DOHH2 (cell line): ENCODE measurements at regions not wholly inside any gene's neighbourhood (a gene's known extent, or its start where the extent isn't known, plus 50 kb on each side); places are given as distances from the start of the nearest gene placed in this dataset.

ENCODE experiments used
- H3F3A ChIP-seq: fragments of 200-600 bp; sonication (generic), shearing (Covaris generic); 2 replicates; pipeline ENCODE4 v1.6.0; 2016; ENCODE audit warnings: antibody characterized with exemption, mild to moderate bottlenecking; ENCODE audit not compliant: control insufficient read depth, insufficient read depth
- H3K27ac ChIP-seq: fragments of 200-600 bp; sonication (generic); 2 replicates; pipeline ENCODE4 v1.5.1; 2014; ENCODE audit warnings: low read depth, mild to moderate bottlenecking, low read length, moderate library complexity
- H3K27me3 ChIP-seq: fragments of 200-600 bp; sonication (generic); 2 replicates; pipeline ENCODE4 v1.6.1; 2014; ENCODE audit warnings: mild to moderate bottlenecking, low read length, mixed read lengths; ENCODE audit not compliant: control insufficient read depth
- H3K36me3 ChIP-seq: fragments of 200-600 bp; sonication (generic); 2 replicates; pipeline ENCODE4 v1.6.1; 2014; ENCODE audit warnings: mild to moderate bottlenecking, low read length, moderate library complexity, mixed read lengths; ENCODE audit not compliant: control insufficient read depth
- H3K4me1 ChIP-seq: fragments of 200-600 bp; sonication (generic); 2 replicates; pipeline ENCODE4 v1.6.1; 2014; ENCODE audit warnings: mild to moderate bottlenecking, low read length, mixed read lengths; ENCODE audit not compliant: control insufficient read depth
- H3K4me2 ChIP-seq: fragments of 200-600 bp; sonication (generic); 2 replicates; pipeline ENCODE4 v1.6.0; 2014; ENCODE audit warnings: mild to moderate bottlenecking, low read length, moderate library complexity
- H3K4me3 ChIP-seq: fragments of 200-600 bp; sonication (generic); 2 replicates; pipeline ENCODE4 v1.5.1; 2014; ENCODE audit warnings: mild to moderate bottlenecking, low read length, mixed read lengths
- H3K79me2 ChIP-seq: fragments of 200-600 bp; sonication (generic); 2 replicates; pipeline ENCODE4 v1.6.1; 2014; ENCODE audit warnings: mild to moderate bottlenecking, low read length, mixed read lengths; ENCODE audit not compliant: control insufficient read depth
- H3K9me2 ChIP-seq: fragments of 200-600 bp; sonication (generic); replicated peaks from 2 replicates; pipeline ENCODE4 v1.6.1; 2014; ENCODE audit warnings: mild to moderate bottlenecking, low read length, mixed read lengths; ENCODE audit not compliant: control insufficient read depth
- H3K9me3 ChIP-seq: fragments of 200-600 bp; sonication (generic); 2 replicates; pipeline ENCODE4 v1.6.1; 2014; ENCODE audit warnings: antibody characterized with exemption, low read length, mixed read lengths; ENCODE audit not compliant: control insufficient read depth, insufficient read depth
- H4K20me1 ChIP-seq: fragments of 200-600 bp; sonication (generic); 2 replicates; pipeline ENCODE4 v1.6.0; 2014; ENCODE audit warnings: low read depth, mild to moderate bottlenecking, antibody characterized with exemption, low read length, moderate library complexity; ENCODE audit not compliant: control insufficient read depth, insufficient read depth
- EZH2phosphoT487 ChIP-seq: fragments of 200-600 bp; sonication (generic); IDR thresholded peaks from 2 replicates; pipeline ENCODE4 v1.6.1; 2017; ENCODE audit warnings: borderline replicate concordance, mild to moderate bottlenecking, antibody characterized with exemption, low read length, moderate library complexity, mixed read lengths
- TF ChIP-seq, protein P1 (sequence below): fragments of 200-600 bp; sonication (generic); IDR thresholded peaks from one replicate; pipeline ENCODE4 v1.5.1; 2014; ENCODE audit warnings: antibody characterized with exemption, mild to moderate bottlenecking, low read depth, low read length; ENCODE audit not compliant: poor library complexity, severe bottlenecking

DNA sequence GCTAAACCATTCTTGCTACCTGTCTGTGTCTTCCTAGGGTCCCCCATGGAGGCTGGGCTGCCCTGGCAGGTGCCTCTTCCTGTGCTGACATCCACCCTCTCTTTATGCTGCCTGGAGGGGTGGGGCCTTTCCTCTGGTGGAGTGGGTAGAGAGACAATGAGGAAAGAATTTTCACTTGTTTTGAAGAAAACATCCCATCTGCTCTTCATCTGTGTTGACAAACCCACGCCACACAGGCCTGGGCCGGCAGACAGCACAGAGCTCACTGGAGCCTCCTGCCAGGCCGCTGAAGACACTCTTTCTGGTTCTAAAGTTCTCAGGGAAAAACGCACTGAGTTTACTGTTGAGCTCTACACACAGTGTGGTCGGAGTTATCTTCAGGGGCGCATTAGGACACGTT lies 328.2 kb downstream of the GLRX3 start:
- H3K79me2 ChIP-seq = no peaks in the 10 kb centered on the region
- H4K20me1 ChIP-seq = no peaks in the 10 kb centered on the region
- H3K4me2 ChIP-seq = no peak overlapping the region
- H3F3A ChIP-seq = no peaks in the 10 kb centered on the region
- no peak for TF ChIP-seq EZH2phosphoT487
- TF ChIP-seq, protein P1, sequence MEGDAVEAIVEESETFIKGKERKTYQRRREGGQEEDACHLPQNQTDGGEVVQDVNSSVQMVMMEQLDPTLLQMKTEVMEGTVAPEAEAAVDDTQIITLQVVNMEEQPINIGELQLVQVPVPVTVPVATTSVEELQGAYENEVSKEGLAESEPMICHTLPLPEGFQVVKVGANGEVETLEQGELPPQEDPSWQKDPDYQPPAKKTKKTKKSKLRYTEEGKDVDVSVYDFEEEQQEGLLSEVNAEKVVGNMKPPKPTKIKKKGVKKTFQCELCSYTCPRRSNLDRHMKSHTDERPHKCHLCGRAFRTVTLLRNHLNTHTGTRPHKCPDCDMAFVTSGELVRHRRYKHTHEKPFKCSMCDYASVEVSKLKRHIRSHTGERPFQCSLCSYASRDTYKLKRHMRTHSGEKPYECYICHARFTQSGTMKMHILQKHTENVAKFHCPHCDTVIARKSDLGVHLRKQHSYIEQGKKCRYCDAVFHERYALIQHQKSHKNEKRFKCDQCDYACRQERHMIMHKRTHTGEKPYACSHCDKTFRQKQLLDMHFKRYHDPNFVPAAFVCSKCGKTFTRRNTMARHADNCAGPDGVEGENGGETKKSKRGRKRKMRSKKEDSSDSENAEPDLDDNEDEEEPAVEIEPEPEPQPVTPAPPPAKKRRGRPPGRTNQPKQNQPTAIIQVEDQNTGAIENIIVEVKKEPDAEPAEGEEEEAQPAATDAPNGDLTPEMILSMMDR = no peak
- no peaks in the 10 kb centered on the region for H3K36me3 ChIP-seq
- H3K4me1 ChIP-seq = no peaks in the 10 kb centered on the region
- H3K27me3 ChIP-seq = no peaks in the 10 kb centered on the region
- H3K9me3 ChIP-seq = no peaks in the 10 kb centered on the region
- H3K27ac ChIP-seq = no peak overlapping the region
- no peak overlapping the region for H3K4me3 ChIP-seq
- no peaks in the 10 kb centered on the region for H3K9me2 ChIP-seq

DNA sequence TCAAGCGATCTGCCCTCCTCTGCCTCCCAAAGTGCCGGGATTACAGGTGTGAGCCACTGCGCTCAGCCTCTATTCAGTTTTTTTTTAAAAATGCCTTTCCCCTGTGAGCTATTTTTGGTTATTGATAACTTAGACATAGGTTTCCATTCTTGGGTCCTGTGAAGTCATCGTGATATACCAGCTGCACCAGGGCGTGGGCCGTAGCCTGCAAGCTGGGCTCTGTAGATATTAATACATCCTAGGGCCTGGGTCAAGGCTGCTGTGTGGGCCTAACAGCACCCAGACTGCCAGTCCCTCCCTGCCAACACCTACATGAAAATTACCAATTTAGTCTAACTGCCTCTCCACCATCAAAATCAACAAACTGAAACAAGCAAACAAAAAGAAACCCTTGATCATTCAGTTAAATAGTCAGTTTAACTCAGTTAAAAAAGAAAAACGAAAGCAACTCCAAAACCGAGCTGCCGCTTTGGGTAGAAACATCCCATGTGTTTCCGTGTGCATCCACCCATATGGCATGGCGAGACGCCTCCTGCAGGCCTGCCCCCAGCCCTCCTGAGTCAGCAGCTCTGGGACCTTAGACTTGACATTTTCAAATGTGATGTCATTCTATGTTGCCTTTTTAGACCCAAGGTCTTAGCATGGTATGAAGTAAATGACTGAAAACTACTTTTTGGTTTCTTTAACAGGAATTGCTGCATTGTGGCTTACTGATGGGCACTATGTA lies 330.2 kb downstream of the GLRX3 start:
- Histone ChIP-seq H3K36me3 (no peaks in the 10 kb centered on the region), H3K4me3 (no peak overlapping the region), H3K79me2 (no peaks in the 10 kb centered on the region), H3K4me1 (no peaks in the 10 kb centered on the region), H4K20me1 (no peaks in the 10 kb centered on the region), H3K9me2 (no peaks in the 10 kb centered on the region), H3K4me2 (no peak overlapping the region), H3F3A (no peaks in the 10 kb centered on the region), H3K27ac (no peak overlapping the region), H3K27me3 (no peaks in the 10 kb centered on the region), H3K9me3 (no peaks in the 10 kb centered on the region)
- TF ChIP-seq EZH2phosphoT487 = no peak
- TF ChIP-seq, protein P1 = no peak

DNA sequence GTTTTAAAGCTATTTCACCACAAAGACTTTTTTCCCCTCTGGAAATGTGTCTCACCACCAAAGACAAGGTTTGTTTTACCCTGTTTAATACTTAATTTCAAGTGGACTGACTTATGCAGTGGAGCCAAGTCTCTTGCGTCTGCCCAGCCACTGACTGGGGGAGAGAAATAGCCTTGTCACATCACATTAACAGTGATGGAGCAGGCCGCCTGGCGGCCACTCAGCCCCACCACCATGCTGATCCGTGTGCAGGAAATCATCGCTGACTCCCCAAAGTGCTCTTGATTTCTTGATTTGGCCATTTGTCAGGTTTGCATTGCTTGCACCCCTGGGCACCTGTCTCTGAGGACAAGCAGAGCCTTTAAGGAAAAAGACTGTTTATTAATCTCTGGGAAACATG lies 334.1 kb downstream of the GLRX3 start:
- H3K4me1 ChIP-seq = no peaks in the 10 kb centered on the region
- H3K4me2 ChIP-seq = no peak overlapping the region
- no peaks in the 10 kb centered on the region for H4K20me1 ChIP-seq
- H3K36me3 ChIP-seq = no peaks in the 10 kb centered on the region
- no peak overlapping the region for H3K27ac ChIP-seq
- H3F3A ChIP-seq = no peaks in the 10 kb centered on the region
- no peaks in the 10 kb centered on the region for H3K9me3 ChIP-seq
- TF ChIP-seq EZH2phosphoT487 = no peak
- TF ChIP-seq, protein P1 = no peak
- no peaks in the 10 kb centered on the region for H3K9me2 ChIP-seq
- H3K79me2 ChIP-seq = no peaks in the 10 kb centered on the region
- no peaks in the 10 kb centered on the region for H3K27me3 ChIP-seq
- H3K4me3 ChIP-seq = no peak overlapping the region
